Ecto neural progenitor cell (in vitro differentiated cells): ENCODE measurements at regions not wholly inside any gene's neighbourhood (a gene's known extent, or its start where the extent isn't known, plus 50 kb on each side); places are given as distances from the start of the nearest gene placed in this dataset.

ENCODE experiments used
- DNase-seq: peaks from one replicate; pipeline ENCODE4 v3.0.0-alpha.2; 2018; ENCODE audit warnings: low spot score

DNA sequence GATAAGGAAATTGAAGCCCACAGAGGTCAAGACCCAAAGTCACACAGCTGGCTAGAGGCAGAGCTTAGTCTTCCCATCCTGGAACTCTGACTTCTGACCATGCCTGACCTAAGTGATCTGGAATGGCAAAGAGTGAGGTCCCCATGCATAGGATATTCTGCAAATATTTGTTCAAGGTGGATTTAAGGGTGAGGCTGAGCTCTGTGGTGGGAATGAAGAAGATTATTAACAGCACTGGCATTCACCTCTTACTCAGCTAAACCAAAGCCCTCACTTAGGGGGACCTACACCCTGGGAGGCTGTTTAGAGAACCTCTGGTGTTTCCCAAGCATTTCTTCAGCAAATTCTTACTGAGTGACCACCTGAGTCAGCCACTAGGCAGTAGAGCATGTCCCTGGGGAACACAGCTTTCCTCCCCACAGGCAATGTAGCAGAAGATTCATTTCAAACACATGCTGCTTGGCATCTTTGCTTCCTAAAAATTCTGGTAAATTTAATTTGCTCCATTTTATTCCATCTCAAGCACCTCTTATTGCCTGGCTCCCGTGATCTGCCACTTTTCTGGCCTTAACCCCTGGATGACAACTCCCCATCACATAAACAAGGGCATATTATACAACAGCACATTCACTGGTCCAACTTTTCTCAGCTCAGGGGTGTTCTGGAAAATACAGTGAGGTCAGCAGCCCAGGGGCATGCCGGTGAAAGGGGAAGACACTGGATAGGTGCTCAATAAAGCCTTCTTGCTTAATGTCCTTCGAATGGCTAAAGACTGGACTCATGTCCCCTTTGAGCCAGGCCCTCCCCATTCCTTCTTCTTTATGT is 176.0 kb downstream of the ABHD5 start:
- peak; percentile 11 for DNase-seq

- DNase-seq = peak; percentile 19
These were observed 176.8 kb downstream of the ABHD5 start for GRCh38 chr3:43867436-43868072.

- DNase-seq = peak; percentile 39
These were observed 178.8 kb downstream of the ABHD5 start for GRCh38 chr3:43869491-43869890.

DNA sequence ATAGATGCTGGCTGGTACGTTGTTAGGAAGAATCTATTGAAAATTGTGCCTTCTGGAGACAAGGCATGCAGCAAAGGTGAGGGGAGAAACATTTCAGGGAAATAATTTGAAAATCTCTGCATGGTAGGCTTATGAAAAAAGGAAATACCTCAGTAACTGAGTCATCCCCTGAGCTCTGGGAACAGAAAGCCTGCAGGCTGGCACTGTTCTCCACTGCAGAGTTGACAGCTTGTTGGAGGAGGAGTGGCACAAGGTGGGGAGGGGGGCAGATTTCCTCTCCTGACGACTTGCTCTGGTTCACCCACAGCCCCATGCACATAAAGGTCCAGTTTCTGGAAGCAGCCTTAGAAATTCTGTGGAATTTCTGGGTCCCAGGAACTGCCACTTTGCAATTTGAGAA is 179.4 kb downstream of the ABHD5 start:
- peak; percentile 27 for DNase-seq

DNA sequence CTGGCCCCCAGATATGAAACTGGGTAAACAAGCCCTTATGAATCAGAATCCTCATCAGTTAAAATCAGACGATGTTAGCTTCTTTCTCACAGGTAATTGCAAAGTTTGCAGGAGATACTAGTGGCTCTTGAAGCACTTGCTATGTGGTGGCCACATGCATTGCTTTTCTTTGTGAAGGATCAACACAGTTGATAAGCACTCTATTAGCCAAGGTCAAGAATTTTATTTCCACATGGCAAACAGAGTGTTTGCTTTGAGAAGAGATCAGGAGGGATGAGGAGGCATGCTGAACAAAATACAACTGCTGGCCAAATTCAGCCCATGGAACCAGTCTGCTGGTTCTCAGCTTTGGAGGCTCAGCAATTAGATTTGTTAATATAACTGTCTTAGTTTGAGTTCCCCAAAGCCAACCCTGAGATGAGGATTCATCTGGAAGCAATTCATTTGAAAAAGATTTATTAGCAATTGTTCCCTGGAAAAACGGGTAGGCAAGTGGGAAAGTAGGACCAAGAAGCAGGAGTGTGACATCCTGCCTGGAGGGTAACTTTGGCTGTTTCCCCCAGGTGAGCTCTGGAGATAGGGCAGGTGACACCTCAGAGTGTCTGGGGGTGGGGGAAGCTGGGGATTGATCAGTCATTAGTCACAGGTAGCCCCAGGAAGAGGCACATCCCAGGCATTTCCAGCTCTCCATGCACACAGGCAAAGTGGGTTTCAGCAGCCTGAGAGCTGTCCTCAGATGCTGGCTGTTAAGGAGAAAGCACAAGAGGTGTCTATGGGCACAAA is 180.3 kb downstream of the ABHD5 start:
- DNase-seq = peak; percentile 33

DNA sequence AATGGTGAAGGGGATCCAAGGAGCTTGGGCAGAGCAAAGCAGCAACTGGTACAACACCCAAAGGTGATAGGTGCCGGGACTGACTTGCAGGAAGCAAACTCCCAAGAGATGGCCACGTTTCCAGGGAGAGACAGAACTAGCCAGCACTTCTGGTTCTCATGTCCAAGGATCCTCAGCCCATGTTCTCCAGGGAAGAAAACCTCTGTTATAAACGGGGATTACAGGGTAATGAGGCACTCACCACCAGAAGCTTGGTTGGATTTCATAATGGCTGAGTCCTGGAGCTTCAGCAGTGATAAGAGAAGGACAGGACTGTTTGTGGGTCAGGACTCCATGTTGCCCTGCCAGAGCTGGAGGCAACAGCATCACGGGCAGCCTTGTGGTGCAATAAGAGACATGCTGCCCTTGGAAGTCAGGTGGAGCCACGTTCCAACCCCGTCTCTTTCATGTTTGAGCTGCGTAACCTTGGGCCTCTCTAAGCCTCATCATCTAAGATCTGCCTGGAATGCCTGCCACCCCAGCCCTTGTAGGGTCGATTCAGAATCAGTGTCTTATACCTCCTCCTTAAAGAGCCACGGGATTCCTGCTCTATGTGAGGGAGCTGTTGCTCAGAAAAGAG is 181.0 kb downstream of the ABHD5 start:
- DNase-seq = peak; percentile 39

GRCh38 chr3:43872301-43872700 is 181.6 kb downstream of the ABHD5 start:
- DNase-seq = no peak

DNA sequence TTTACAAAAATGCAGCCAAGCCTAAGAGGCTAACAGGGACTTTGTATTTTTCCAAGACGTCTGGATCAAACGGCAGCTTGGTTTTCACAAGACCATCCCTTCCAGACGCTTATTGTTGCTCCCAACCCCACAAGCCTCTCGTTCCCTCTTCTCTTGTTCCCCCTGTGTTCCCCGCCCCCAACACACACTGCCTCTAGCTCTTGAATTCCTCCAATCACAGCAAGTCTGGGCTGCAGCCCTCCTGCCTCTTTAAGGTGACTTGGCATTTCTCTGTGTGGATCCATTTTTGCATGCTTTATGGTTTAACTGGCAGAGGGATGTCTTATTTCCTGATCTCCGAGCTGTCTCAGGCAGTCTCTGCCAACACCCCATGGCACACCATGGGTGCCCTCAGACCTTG is 182.2 kb downstream of the ABHD5 start:
- DNase-seq = peak; percentile 46

DNA sequence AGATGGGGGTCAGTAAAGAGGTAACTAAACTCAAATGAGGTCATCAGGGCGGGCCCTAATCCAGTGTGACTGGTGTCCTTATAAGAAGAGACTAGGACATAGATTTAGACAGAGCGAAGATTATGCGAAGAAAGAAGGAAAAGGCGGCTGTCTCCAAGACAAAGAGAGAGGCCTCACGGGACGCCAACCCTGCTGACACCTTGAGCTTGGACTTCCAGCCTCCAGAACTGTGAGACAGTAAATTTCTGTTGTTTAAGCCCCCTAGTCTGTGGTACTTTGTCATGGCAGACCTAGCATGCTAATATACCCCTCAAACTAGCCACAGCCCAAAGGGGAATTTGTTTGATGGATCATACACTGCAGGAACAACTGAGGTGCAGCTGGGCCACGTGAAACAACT is 183.0 kb downstream of the ABHD5 start:
- DNase-seq = peak; percentile 16

GRCh38 chr3:43874290-43874689 is 183.6 kb downstream of the ABHD5 start:
- no peak for DNase-seq

DNA sequence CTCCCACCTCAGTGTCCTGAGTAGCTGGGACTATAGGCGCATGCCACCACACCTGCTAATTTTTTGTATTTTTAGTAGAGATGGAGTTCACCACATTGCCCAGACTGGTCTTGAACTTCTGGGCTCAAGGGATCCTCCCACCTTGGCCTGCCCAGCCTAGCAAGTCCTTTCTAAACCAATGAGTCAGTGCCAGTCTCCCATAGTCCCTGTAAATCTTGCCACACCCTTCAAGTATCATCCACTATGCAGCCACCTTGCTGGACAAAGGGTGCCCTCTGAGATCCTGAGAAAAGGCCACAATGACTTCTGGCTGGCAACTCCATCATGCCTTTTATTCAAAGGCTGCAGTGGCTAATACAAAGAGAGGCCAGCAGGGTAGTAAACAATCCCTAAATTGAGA is 184.0 kb downstream of the ABHD5 start:
- no peak for DNase-seq

- DNase-seq = no peak
These were observed 185.9 kb downstream of the ABHD5 start for GRCh38 chr3:43876648-43877047.

DNA sequence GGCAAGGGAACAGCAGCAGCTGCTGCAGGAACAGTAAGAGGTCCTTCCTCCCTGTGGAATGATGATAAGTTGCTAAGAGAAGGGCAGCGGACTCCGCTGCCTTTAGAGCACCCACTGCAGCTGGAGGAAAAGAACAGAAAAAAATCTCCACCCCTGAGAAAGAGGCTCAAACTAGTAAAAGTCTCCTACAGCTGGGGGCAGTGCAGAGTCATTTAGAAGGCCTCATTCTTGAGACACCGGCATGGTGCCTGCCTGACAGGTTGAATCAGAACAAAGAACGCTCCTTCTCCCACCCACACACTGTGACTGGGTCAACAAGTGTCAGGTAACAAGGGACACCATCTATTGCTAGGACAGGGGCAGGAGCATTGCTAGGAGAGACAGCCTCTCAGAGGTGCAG is 188.4 kb downstream of the ABHD5 start:
- peak; percentile 71 for DNase-seq

- DNase-seq = peak; percentile 23
These were observed 192.4 kb downstream of the ABHD5 start for GRCh38 chr3:43882976-43883680.

DNA sequence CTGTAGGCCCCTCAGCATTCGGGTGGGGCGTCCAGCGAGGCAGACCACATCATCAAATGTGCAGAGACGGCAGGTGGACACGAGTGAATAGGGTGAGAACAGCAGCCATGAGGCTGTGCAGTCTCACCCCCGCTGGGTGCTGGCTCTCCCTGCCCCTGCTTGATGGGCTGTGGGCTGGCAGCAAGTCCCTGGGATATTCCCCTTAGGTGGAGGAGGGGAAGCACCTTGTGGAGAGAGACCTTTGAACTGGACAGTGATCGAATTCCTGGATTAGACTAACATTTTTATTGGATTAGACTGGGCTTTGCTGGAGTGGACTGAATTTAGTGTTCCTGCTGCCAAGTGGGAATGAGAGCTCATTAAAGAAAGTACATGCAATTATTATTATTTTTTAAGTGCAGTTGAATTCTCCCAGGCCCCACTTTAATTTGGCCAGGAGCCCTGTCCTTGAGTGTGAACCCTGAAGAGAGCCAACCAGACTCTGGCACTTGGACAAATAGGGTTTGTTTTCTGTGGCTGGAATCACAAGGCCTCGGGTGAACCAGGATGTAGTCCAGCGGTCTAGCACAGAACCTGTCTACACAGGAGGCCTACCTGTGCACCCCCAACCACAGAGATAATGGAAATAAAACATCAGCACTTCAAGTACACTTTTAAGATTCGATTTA is 193.1 kb downstream of the ABHD5 start:
- DNase-seq = peak; percentile 34

DNA sequence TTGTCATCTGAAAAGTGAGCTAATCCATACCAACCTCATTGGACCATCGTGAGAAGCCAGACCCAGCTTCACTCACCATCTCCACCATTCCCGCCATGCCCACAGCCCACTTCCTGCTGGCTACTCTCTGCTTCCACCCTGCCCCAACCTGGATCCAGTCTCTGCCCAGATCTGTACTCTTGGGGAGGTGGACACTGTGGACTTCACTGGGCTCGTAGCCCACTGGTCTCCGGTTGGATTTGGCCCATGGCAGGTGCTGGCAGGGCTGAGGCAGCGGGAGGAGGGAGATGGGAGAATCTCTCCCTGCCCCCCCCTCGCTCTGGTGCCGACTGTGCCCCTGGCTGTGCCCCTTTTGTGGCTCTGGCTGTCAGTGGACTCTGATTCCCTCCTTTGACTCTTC is 193.8 kb downstream of the ABHD5 start:
- peak; percentile 36 for DNase-seq

DNA sequence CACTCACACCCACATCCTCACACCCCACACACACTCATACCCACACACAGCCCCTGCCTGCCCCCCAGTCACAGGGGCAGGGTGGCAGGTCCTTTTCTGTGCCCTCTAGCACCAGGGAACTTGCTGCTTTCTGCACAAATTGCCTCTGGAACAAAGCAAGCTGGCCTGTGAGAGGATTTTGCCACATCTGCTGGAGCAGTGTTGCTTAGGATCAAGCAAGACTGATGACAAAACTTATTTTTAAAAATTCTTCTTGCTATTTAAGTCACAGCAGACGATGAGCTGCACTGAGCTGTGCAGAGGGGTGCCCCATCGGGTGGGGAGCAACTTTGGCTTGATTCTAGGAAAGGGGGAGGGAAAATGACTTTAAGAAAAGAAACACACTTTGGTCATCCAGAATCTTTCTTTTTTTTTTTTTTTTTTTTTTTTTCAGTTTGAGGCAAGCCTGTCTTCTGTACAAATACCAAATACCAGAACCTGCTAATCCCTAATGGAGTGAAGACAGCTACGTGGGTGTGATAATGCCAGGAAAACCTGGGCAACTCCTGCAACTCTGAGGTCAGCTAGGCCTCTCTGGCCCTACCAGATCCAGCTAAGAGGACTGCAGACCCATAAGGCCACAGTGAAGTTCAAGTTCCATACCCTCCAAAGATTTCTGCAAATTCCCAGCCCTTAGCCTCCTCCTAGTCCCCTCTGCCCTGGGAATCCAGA is 195.3 kb downstream of the ABHD5 start:
- DNase-seq = peak; percentile 21

DNA sequence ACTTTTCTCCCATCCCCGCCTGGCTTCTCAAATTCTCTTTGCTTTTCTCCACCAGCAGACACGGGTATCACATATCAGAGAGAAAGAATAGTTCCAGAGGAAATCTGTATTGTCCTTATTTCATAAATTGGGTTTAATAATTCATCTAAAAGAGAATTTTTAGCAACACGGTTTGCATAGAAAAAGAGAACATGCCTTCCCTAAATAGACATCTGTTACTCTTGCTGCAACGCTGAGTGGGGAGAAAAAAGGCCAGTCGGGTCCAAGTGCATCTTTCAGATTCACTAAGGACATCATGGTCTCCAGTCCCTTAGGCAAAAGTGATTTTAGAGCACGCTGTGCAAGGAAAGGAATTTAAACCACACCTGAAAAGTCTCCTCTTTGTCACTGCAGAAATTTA is 201.3 kb downstream of the ABHD5 start:
- no peak for DNase-seq

DNA sequence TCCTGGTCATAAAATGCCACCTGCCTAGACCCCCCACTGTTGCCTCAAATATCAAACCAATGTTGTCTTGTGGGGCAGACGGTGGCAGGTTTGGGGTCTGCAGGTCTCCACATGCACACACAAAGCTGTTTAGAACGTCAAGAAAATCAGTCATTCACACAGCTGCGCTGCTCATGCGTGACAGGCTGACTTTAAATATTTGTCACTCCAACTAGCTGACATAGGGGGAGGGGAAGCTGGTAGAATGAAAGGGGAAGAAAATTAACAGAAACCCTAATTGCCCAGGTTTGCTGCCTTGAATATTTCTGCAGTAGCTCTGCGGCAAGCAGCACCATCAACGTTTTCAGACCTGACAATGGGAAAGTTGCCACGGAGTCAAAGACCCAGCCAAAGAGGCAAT is 201.8 kb downstream of the ABHD5 start:
- DNase-seq = no peak

DNA sequence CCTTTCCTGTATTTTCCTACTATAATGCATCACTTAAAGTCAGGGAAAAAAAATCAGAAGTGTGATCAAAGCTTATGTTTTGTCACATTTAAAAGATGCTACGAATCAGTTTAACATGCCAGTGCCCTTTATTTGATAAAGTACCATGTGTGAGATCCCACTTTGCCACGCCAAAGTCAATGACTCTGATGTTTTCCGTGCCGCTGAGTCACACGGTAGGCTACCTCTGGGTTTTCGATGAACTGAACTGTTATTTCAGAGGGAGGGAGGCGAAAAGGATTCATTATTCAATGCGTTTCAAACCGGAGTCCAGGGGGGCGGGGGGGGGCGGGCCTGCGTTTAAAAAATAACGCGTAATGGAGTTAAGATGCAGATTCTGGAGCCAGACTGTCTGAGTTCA is 203.0 kb downstream of the ABHD5 start:
- no peak for DNase-seq
